ENCODE measurements at regions not wholly inside any gene's neighbourhood (a gene's known extent, or its start where the extent isn't known, plus 50 kb on each side); places are given as distances from the start of the nearest gene placed in this dataset.
"Not testable (repeated sequence)": the region's sequence is repeated elsewhere in the genome, so short reads cannot be mapped to it uniquely, and the experiment has no call there.

GRCh38 chr3:61429106-61429505, 132.3 kb upstream of the PTPRG start:
- no peaks in the 10 kb centered on the region for H3K9me3 ChIP-seq
- H3K4me3 ChIP-seq: no peak overlapping the region
- no peak for DNase-seq (ENCODE audit: low spot score in 2 of 2)
- no peaks in the 10 kb centered on the region for H3K27me3 ChIP-seq
- H3K27ac ChIP-seq: no peak overlapping the region
- H3K4me1 ChIP-seq: no peaks in the 10 kb centered on the region
- TF ChIP-seq POLR2AphosphoS5 (IDR thresholded peaks at IDR 0.05) (no peak), CTCF (IDR thresholded peaks at IDR 0.05) (no peak), POLR2A (IDR thresholded peaks at IDR 0.05) (no peak), EP300 (IDR thresholded peaks at IDR 0.05) (no peak)
- H3K36me3 ChIP-seq: no peaks in the 10 kb centered on the region
- 86% methylated on average over 12 of the region's 12 CpGs for WGBS

GRCh38 chr3:61434901-61435300, 126.5 kb upstream of the PTPRG start:
- 97% methylated on average over 15 of the region's 28 CpGs for WGBS
- not testable (repeated sequence) for H3K9me3 ChIP-seq; H3K36me3 ChIP-seq; H3K4me3 ChIP-seq; H3K27ac ChIP-seq; DNase-seq (ENCODE audit: low spot score in 2 of 2); H3K27me3 ChIP-seq; H3K4me1 ChIP-seq

DNA sequence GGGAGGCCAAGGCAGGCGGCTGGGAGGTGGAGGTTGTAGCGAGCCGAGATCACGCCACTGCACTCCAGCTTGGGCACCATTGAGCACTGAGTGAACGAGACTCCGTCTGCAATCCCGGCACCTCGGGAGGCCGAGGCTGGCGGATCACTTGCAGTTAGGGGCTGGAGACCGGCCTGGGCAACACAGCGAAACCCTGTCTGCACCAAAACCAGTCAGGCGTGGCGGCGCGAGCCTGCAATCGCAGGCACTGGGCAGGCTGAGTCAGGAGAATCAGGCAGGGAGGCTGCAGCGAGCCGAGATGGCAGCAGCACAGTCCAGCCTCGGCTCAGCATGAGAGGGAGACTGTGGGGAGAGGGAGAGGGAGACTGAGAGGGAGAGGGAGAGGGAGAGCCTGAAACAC, 126.0 kb upstream of the PTPRG start:
- not testable (repeated sequence) for H3K36me3 ChIP-seq; DNase-seq (ENCODE audit: low spot score in 2 of 2); H3K27ac ChIP-seq; H3K4me3 ChIP-seq; H3K9me3 ChIP-seq; H3K4me1 ChIP-seq; H3K27me3 ChIP-seq
- 95% methylated on average over 6 of the region's 20 CpGs for WGBS

DNA sequence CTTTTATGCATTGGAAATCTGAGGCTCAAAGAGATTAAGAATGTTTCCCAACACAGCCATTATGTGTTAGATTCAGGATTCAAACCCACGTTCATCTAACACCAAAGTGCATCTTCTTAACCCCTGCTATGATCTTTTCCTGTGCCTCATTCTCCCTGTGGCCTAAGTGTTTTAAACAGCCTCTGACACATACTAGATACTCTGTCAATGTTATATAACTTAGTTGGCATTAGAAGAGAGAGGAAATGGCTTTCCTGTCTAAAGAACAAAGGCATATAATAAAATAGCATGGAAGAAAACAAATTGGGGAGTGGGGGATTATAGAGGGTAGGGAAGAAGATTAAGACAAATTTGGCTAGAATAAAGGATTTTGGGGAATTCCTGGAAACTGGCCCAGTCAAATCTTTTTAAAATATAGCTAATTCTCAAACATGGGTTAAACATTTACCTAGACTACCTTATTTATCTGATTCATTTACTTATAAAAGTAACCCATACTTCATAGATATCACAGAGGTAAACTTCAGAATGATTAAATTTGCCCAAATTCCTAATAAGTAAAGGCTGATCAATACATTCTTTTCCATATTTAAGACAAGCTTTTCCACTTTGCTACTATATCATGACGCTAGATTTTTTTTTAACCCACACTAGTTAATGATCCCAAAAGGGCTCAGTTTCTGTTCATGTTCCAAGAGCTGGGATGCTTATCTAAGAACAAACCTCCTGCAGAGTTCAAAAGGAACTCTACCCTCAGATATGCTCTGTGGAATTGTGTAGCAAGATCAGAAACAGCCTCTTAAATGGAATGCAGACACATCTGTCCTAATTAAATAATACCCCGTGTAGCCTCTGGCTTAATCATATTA, 122.9 kb upstream of the PTPRG start:
- 37% methylated on average over 3 of the region's 3 CpGs for WGBS
- H3K27me3 ChIP-seq: no peaks in the 10 kb centered on the region
- H3K4me3 ChIP-seq: no peak overlapping the region
- H3K36me3 ChIP-seq: no peaks in the 10 kb centered on the region
- H3K27ac ChIP-seq: no peak overlapping the region
- H3K9me3 ChIP-seq: no peaks in the 10 kb centered on the region
- no peaks in the 10 kb centered on the region for H3K4me1 ChIP-seq
- no peak for DNase-seq (ENCODE audit: low spot score in 2 of 2)
- TF ChIP-seq EP300 (IDR thresholded peaks at IDR 0.05): no peak
- no peak for TF ChIP-seq POLR2A (IDR thresholded peaks at IDR 0.05)
- no peak for TF ChIP-seq POLR2AphosphoS5 (IDR thresholded peaks at IDR 0.05)
- TF ChIP-seq CTCF (IDR thresholded peaks at IDR 0.05): no peak

GRCh38 chr3:61439122-61439458, 122.3 kb upstream of the PTPRG start:
- TF ChIP-seq POLR2AphosphoS5 (IDR thresholded peaks at IDR 0.05) (no peak), CTCF (IDR thresholded peaks at IDR 0.05) (no peak), EP300 (IDR thresholded peaks at IDR 0.05) (no peak), POLR2A (IDR thresholded peaks at IDR 0.05) (no peak)
- Histone ChIP-seq H3K9me3 (no peaks in the 10 kb centered on the region), H3K27ac (no peak overlapping the region), H3K36me3 (no peaks in the 10 kb centered on the region), H3K4me1 (no peaks in the 10 kb centered on the region), H3K27me3 (no peaks in the 10 kb centered on the region), H3K4me3 (no peak overlapping the region)
- 46% methylated on average over 3 of the region's 3 CpGs for WGBS
- DNase-seq (ENCODE audit: low spot score in 2 of 2): no peak

GRCh38 chr3:61442696-61443095, 118.7 kb upstream of the PTPRG start:
- H3K27me3 ChIP-seq: no peaks in the 10 kb centered on the region
- WGBS: 96% methylated on average over 3 of the region's 3 CpGs
- no peak for TF ChIP-seq POLR2AphosphoS5 (IDR thresholded peaks at IDR 0.05)
- TF ChIP-seq EP300 (IDR thresholded peaks at IDR 0.05): no peak
- TF ChIP-seq CTCF (IDR thresholded peaks at IDR 0.05): no peak
- TF ChIP-seq POLR2A (IDR thresholded peaks at IDR 0.05): no peak
- H3K4me1 ChIP-seq: no peaks in the 10 kb centered on the region
- no peak for DNase-seq (ENCODE audit: low spot score in 2 of 2)
- H3K27ac ChIP-seq: no peak overlapping the region
- no peak overlapping the region for H3K4me3 ChIP-seq
- no peaks in the 10 kb centered on the region for H3K9me3 ChIP-seq
- H3K36me3 ChIP-seq: no peaks in the 10 kb centered on the region
